Glutamatergic neuron (in vitro differentiated cells): ENCODE measurements at regions not wholly inside any gene's neighbourhood (a gene's known extent, or its start where the extent isn't known, plus 50 kb on each side); places are given as distances from the start of the nearest gene placed in this dataset.

Experiments used
- DNase-seq: peaks from one replicate; pipeline ENCODE4 v3.0.0; 2022
- H3K27ac Mint-ChIP-seq: one replicate; pipeline ENCODE4 v1.8.0; 2020; ENCODE audit warnings: mild to moderate bottlenecking, mixed read lengths, inconsistent platforms; ENCODE audit not compliant: unreplicated experiment
- H3K27me3 Mint-ChIP-seq: one replicate; pipeline ENCODE4 v1.8.0; 2020; ENCODE audit warnings: mild to moderate bottlenecking, moderate library complexity, mixed read lengths, inconsistent platforms; ENCODE audit not compliant: unreplicated experiment
- H3K36me3 Mint-ChIP-seq: one replicate; pipeline ENCODE4 v1.8.0; 2020; ENCODE audit warnings: mild to moderate bottlenecking, mixed read lengths, inconsistent platforms; ENCODE audit not compliant: unreplicated experiment
- H3K4me1 Mint-ChIP-seq: one replicate; pipeline ENCODE4 v1.8.0; 2020; ENCODE audit warnings: mild to moderate bottlenecking, low read depth, mixed read lengths, inconsistent platforms; ENCODE audit not compliant: unreplicated experiment
- H3K4me3 Mint-ChIP-seq: one replicate; pipeline ENCODE4 v1.8.0; 2020; ENCODE audit warnings: mild to moderate bottlenecking, mixed read lengths, inconsistent platforms; ENCODE audit not compliant: unreplicated experiment
- H3K9me3 Mint-ChIP-seq: one replicate; pipeline ENCODE4 v1.8.0; 2020; ENCODE audit warnings: mild to moderate bottlenecking, moderate library complexity, mixed read lengths, inconsistent platforms; ENCODE audit not compliant: unreplicated experiment
- TF ChIP-seq, protein P1 (sequence below): fragments of 200-600 bp; sonication (generic); IDR thresholded peaks from one replicate; pipeline ENCODE4 v1.5.0; 2021; ENCODE audit not compliant: partially characterized antibody, unreplicated experiment

GRCh38 chr18:76588601-76589226 is 93.7 kb upstream of the ZNF516 start:
- no peak overlapping the region for H3K4me3 Mint-ChIP-seq
- H3K4me1 Mint-ChIP-seq, result peaks cover 5% of the 10 kb centered on the region
- H3K9me3 Mint-ChIP-seq, result peaks cover 2% of the 10 kb centered on the region
- H3K27ac Mint-ChIP-seq, result no peak overlapping the region
- no peak for DNase-seq
- TF ChIP-seq, protein P1, sequence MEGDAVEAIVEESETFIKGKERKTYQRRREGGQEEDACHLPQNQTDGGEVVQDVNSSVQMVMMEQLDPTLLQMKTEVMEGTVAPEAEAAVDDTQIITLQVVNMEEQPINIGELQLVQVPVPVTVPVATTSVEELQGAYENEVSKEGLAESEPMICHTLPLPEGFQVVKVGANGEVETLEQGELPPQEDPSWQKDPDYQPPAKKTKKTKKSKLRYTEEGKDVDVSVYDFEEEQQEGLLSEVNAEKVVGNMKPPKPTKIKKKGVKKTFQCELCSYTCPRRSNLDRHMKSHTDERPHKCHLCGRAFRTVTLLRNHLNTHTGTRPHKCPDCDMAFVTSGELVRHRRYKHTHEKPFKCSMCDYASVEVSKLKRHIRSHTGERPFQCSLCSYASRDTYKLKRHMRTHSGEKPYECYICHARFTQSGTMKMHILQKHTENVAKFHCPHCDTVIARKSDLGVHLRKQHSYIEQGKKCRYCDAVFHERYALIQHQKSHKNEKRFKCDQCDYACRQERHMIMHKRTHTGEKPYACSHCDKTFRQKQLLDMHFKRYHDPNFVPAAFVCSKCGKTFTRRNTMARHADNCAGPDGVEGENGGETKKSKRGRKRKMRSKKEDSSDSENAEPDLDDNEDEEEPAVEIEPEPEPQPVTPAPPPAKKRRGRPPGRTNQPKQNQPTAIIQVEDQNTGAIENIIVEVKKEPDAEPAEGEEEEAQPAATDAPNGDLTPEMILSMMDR, result no peak
- no peaks in the 10 kb centered on the region for H3K36me3 Mint-ChIP-seq
- no peaks in the 10 kb centered on the region for H3K27me3 Mint-ChIP-seq

DNA sequence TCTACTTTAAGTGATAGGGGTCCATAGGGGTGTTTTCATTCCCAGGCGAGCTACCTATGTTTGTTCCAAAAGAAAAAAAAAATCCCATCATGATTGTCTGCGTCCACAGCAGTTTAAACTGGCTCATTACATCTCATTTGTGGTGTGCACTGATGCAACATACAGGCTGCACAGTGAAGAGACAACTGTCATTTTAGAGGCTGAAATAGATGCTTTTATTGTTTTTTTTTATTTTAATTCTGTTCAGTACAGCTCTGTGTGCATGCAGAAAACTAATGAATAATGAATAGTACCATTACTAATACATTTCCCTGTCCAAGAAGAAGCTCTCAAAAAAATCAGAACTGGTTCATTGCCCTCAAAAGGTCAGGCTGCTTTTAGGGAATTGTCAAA is 92.8 kb upstream of the ZNF516 start:
- Mint-ChIP-seq H3K4me1 (peaks cover 5% of the 10 kb centered on the region), H3K4me3 (no peak overlapping the region), H3K36me3 (no peaks in the 10 kb centered on the region), H3K27ac (no peak overlapping the region), H3K9me3 (peaks cover 2% of the 10 kb centered on the region), H3K27me3 (no peaks in the 10 kb centered on the region)
- no peak for DNase-seq
- TF ChIP-seq, protein P1, result no peak

- H3K4me3 Mint-ChIP-seq, result no peak overlapping the region
- H3K9me3 Mint-ChIP-seq, result peaks cover 2% of the 10 kb centered on the region
- TF ChIP-seq, protein P1, result no peak
- peaks cover 5% of the 10 kb centered on the region for H3K4me1 Mint-ChIP-seq
- H3K36me3 Mint-ChIP-seq, result no peaks in the 10 kb centered on the region
- no peak for DNase-seq
- no peak overlapping the region for H3K27ac Mint-ChIP-seq
- no peaks in the 10 kb centered on the region for H3K27me3 Mint-ChIP-seq
Observed at GRCh38 chr18:76587147-76587878, 92.3 kb upstream of the ZNF516 start.

- Mint-ChIP-seq H3K27me3 (no peaks in the 10 kb centered on the region), H3K27ac (no peak overlapping the region), H3K36me3 (no peaks in the 10 kb centered on the region), H3K4me3 (no peak overlapping the region), H3K4me1 (peaks cover 5% of the 10 kb centered on the region), H3K9me3 (peaks cover 2% of the 10 kb centered on the region)
- TF ChIP-seq, protein P1, result no peak
- no peak for DNase-seq
Observed at GRCh38 chr18:76584414-76585310, 89.6 kb upstream of the ZNF516 start.
